ENCODE measurements at regions not wholly inside any gene's neighbourhood (a gene's known extent, or its start where the extent isn't known, plus 50 kb on each side); places are given as distances from the start of the nearest gene placed in this dataset.
"Not testable (repeated sequence)": the region's sequence is repeated elsewhere in the genome, so short reads cannot be mapped to it uniquely, and the experiment has no call there.

GRCh38 chr9:20256284-20256948, 365.9 kb downstream of the MLLT3 start:
- Mint-ChIP-seq H3K27ac (peak overlapping the region; percentile 8), H3K9me3 (no peaks in the 10 kb centered on the region), H3K4me3 (peak overlapping the region; percentile 27), H3K4me1 (ENCODE audit: low read depth) (peaks cover 8% of the 10 kb centered on the region), H3K27me3 (ENCODE audit: low read depth) (peaks cover 11% of the 10 kb centered on the region), H3K36me3 (ENCODE audit: low read depth) (no peaks in the 10 kb centered on the region)
- DNase-seq (ENCODE audit: low spot score), result no peak

GRCh38 chr9:20255052-20255451, 367.2 kb downstream of the MLLT3 start:
- H3K9me3 Mint-ChIP-seq, result no peaks in the 10 kb centered on the region
- DNase-seq (ENCODE audit: low spot score), result no peak
- H3K4me3 Mint-ChIP-seq, result no peak overlapping the region
- H3K27ac Mint-ChIP-seq, result no peak overlapping the region
- peaks cover 8% of the 10 kb centered on the region for H3K4me1 Mint-ChIP-seq (ENCODE audit: low read depth)
- peaks cover 11% of the 10 kb centered on the region for H3K27me3 Mint-ChIP-seq (ENCODE audit: low read depth)
- no peaks in the 10 kb centered on the region for H3K36me3 Mint-ChIP-seq (ENCODE audit: low read depth)

GRCh38 chr9:20253635-20254034, 368.7 kb downstream of the MLLT3 start:
- Mint-ChIP-seq H3K9me3 (peaks cover 2% of the 10 kb centered on the region), H3K4me3 (no peak overlapping the region), H3K27ac (no peak overlapping the region), H3K27me3 (ENCODE audit: low read depth) (peaks cover 11% of the 10 kb centered on the region), H3K36me3 (ENCODE audit: low read depth) (no peaks in the 10 kb centered on the region), H3K4me1 (ENCODE audit: low read depth) (peaks cover 8% of the 10 kb centered on the region)
- DNase-seq (ENCODE audit: low spot score), result no peak

GRCh38 chr9:20252778-20253177, 369.5 kb downstream of the MLLT3 start:
- DNase-seq (ENCODE audit: low spot score), result no peak
- Mint-ChIP-seq H3K4me3 (no peak overlapping the region), H3K36me3 (ENCODE audit: low read depth) (no peaks in the 10 kb centered on the region), H3K9me3 (peaks cover 11% of the 10 kb centered on the region), H3K27me3 (ENCODE audit: low read depth) (peaks cover 11% of the 10 kb centered on the region), H3K27ac (no peak overlapping the region), H3K4me1 (ENCODE audit: low read depth) (peaks cover 8% of the 10 kb centered on the region)

GRCh38 chr9:20250791-20251190, 371.5 kb downstream of the MLLT3 start:
- H3K4me1 Mint-ChIP-seq (ENCODE audit: low read depth), result peaks cover 9% of the 10 kb centered on the region
- no peak overlapping the region for H3K4me3 Mint-ChIP-seq
- DNase-seq (ENCODE audit: low spot score), result no peak
- H3K9me3 Mint-ChIP-seq, result peaks cover 11% of the 10 kb centered on the region
- peaks cover 11% of the 10 kb centered on the region for H3K27me3 Mint-ChIP-seq (ENCODE audit: low read depth)
- H3K27ac Mint-ChIP-seq, result no peak overlapping the region
- H3K36me3 Mint-ChIP-seq (ENCODE audit: low read depth), result no peaks in the 10 kb centered on the region

- no peak overlapping the region for H3K27ac Mint-ChIP-seq
These were observed 378.0 kb downstream of the MLLT3 start for GRCh38 chr9:20244271-20244670.

GRCh38 chr9:20243841-20244240, 378.5 kb downstream of the MLLT3 start:
- no peak for DNase-seq (ENCODE audit: low spot score)
- peaks cover 16% of the 10 kb centered on the region for H3K27me3 Mint-ChIP-seq (ENCODE audit: low read depth)
- no peak overlapping the region for H3K4me3 Mint-ChIP-seq
- H3K9me3 Mint-ChIP-seq, result peaks cover 11% of the 10 kb centered on the region
- H3K4me1 Mint-ChIP-seq (ENCODE audit: low read depth), result peaks cover 44% of the 10 kb centered on the region
- H3K27ac Mint-ChIP-seq, result no peak overlapping the region
- no peaks in the 10 kb centered on the region for H3K36me3 Mint-ChIP-seq (ENCODE audit: low read depth)

More at GRCh38 chr9:20244271-20244670, 378.0 kb downstream of the MLLT3 start:
- Mint-ChIP-seq H3K27me3 (ENCODE audit: low read depth) (peaks cover 16% of the 10 kb centered on the region), H3K4me3 (no peak overlapping the region), H3K4me1 (ENCODE audit: low read depth) (peaks cover 44% of the 10 kb centered on the region), H3K36me3 (ENCODE audit: low read depth) (no peaks in the 10 kb centered on the region), H3K9me3 (peaks cover 11% of the 10 kb centered on the region)
- no peak for DNase-seq (ENCODE audit: low spot score)

- peaks cover 44% of the 10 kb centered on the region for H3K4me1 Mint-ChIP-seq (ENCODE audit: low read depth)
- H3K27me3 Mint-ChIP-seq (ENCODE audit: low read depth), result peaks cover 19% of the 10 kb centered on the region
- peak overlapping the region; percentile 67 for H3K27ac Mint-ChIP-seq
- peak overlapping the region; percentile 42 for H3K4me3 Mint-ChIP-seq
- H3K36me3 Mint-ChIP-seq (ENCODE audit: low read depth), result no peaks in the 10 kb centered on the region
- DNase-seq (ENCODE audit: low spot score), result peak; percentile 56
- H3K9me3 Mint-ChIP-seq, result no peaks in the 10 kb centered on the region
These were observed 379.6 kb downstream of the MLLT3 start for GRCh38 chr9:20242510-20243189.

GRCh38 chr9:20240498-20240897, 381.8 kb downstream of the MLLT3 start:
- Mint-ChIP-seq H3K9me3 (no peaks in the 10 kb centered on the region), H3K36me3 (ENCODE audit: low read depth) (no peaks in the 10 kb centered on the region), H3K27ac (no peak overlapping the region), H3K4me3 (no peak overlapping the region), H3K27me3 (ENCODE audit: low read depth) (peaks cover 21% of the 10 kb centered on the region), H3K4me1 (ENCODE audit: low read depth) (peaks cover 37% of the 10 kb centered on the region)
- no peak for DNase-seq (ENCODE audit: low spot score)

GRCh38 chr9:20238921-20239320, 383.4 kb downstream of the MLLT3 start:
- Mint-ChIP-seq H3K27ac (no peak overlapping the region), H3K36me3 (ENCODE audit: low read depth) (peaks cover 4% of the 10 kb centered on the region), H3K27me3 (ENCODE audit: low read depth) (peaks cover 19% of the 10 kb centered on the region), H3K9me3 (peaks cover 4% of the 10 kb centered on the region), H3K4me1 (ENCODE audit: low read depth) (peaks cover 34% of the 10 kb centered on the region), H3K4me3 (no peak overlapping the region)
- DNase-seq (ENCODE audit: low spot score), result no peak

- no peak for DNase-seq (ENCODE audit: low spot score)
- peaks cover 23% of the 10 kb centered on the region for H3K27me3 Mint-ChIP-seq (ENCODE audit: low read depth)
- H3K27ac Mint-ChIP-seq, result no peak overlapping the region
- H3K4me3 Mint-ChIP-seq, result no peak overlapping the region
- peaks cover 23% of the 10 kb centered on the region for H3K4me1 Mint-ChIP-seq (ENCODE audit: low read depth)
- peaks cover 4% of the 10 kb centered on the region for H3K36me3 Mint-ChIP-seq (ENCODE audit: low read depth)
- H3K9me3 Mint-ChIP-seq, result peaks cover 5% of the 10 kb centered on the region
These were observed 384.6 kb downstream of the MLLT3 start for GRCh38 chr9:20237686-20238085.

- no peak for DNase-seq (ENCODE audit: low spot score)
- peaks cover 13% of the 10 kb centered on the region for H3K4me1 Mint-ChIP-seq (ENCODE audit: low read depth)
- H3K9me3 Mint-ChIP-seq, result peaks cover 7% of the 10 kb centered on the region
- H3K27me3 Mint-ChIP-seq (ENCODE audit: low read depth), result peaks cover 27% of the 10 kb centered on the region
- peaks cover 4% of the 10 kb centered on the region for H3K36me3 Mint-ChIP-seq (ENCODE audit: low read depth)
- H3K27ac Mint-ChIP-seq, result no peak overlapping the region
- H3K4me3 Mint-ChIP-seq, result no peak overlapping the region
These were observed 385.6 kb downstream of the MLLT3 start for GRCh38 chr9:20236676-20237075.

- H3K4me1 Mint-ChIP-seq (ENCODE audit: low read depth); H3K4me3 Mint-ChIP-seq; DNase-seq (ENCODE audit: low spot score); H3K36me3 Mint-ChIP-seq (ENCODE audit: low read depth); H3K27ac Mint-ChIP-seq; H3K9me3 Mint-ChIP-seq: not testable (repeated sequence)
- peaks cover 25% of the 10 kb centered on the region for H3K27me3 Mint-ChIP-seq (ENCODE audit: low read depth)
These were observed 387.1 kb downstream of the MLLT3 start for GRCh38 chr9:20235206-20235605.

GRCh38 chr9:20228096-20228495, 394.2 kb downstream of the MLLT3 start:
- H3K9me3 Mint-ChIP-seq, result peaks cover 3% of the 10 kb centered on the region
- no peak overlapping the region for H3K4me3 Mint-ChIP-seq
- H3K36me3 Mint-ChIP-seq (ENCODE audit: low read depth), result peaks cover 2% of the 10 kb centered on the region
- H3K27ac Mint-ChIP-seq, result no peak overlapping the region
- peaks cover 25% of the 10 kb centered on the region for H3K4me1 Mint-ChIP-seq (ENCODE audit: low read depth)
- peaks cover 8% of the 10 kb centered on the region for H3K27me3 Mint-ChIP-seq (ENCODE audit: low read depth)
- DNase-seq (ENCODE audit: low spot score), result no peak

Data from T-helper 2 cell treated with Interferon-gamma antibody and Interleukin-4, amounts not matched to agents 5 μg/mL and 100 μg/mL, for 36 hours (primary cell).